Inflammatory macrophage treated with lipopolysaccharide for 1 hour (primary cell): ENCODE measurements at regions not wholly inside any gene's neighbourhood (a gene's known extent, or its start where the extent isn't known, plus 50 kb on each side); places are given as distances from the start of the nearest gene placed in this dataset.
"Not testable (repeated sequence)": the region's sequence is repeated elsewhere in the genome, so short reads cannot be mapped to it uniquely, and the experiment has no call there.

Experiments used
- DNase-seq, 2 donors: peaks; one replicate each; pipeline ENCODE4 v3.0.0-alpha.2; 2020 to 2022

DNA sequence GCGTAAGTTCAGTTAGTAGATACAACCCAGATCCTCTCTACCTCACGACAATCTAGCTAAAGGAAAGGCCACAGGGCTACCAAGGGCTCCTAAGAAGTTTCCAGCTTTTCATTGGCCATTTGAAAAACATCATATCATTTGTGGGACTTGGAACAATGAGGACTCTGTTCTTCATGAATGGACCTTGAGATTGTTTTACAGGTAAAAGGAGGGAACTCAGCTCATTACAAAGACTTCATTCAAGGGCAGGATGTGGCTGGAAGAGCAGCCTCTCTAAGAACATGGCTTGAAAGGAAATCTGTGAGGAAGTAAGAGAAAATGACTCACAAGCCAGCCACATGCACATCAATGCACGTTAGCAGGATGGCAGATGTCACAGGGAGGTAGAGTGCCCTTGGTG lies 105.9 kb upstream of the SLC7A11 start:
- no peak for DNase-seq

- DNase-seq = no peak
Observed at GRCh38 chr4:138347561-138347960, 105.4 kb upstream of the SLC7A11 start.

DNA sequence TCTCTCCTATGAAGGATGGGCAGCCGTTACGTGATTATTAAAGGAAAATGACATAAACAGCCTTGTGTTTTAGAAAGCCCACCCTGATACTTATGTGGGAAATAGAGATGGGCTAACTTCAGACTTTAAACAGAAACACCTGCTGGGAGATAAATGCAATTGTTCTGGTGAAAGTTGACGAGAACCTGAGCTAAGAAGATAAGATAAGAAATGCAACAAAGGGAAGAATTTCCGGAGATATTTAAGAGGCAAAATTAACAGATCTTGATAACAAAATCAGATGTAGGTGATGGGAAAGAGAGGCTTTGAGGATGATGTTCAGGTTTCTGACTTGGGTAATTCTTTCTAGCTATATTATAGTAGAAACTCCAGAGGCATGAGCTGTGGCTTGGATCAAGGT lies 102.7 kb upstream of the SLC7A11 start:
- DNase-seq = no peak

- peak in 1 of 2 donors; percentile 9 for DNase-seq
Observed at GRCh38 chr4:138344054-138344453, 101.9 kb upstream of the SLC7A11 start.

- DNase-seq = peak; percentile 14 to 40
Observed at GRCh38 chr4:138341739-138342415, 99.7 kb upstream of the SLC7A11 start.

DNA sequence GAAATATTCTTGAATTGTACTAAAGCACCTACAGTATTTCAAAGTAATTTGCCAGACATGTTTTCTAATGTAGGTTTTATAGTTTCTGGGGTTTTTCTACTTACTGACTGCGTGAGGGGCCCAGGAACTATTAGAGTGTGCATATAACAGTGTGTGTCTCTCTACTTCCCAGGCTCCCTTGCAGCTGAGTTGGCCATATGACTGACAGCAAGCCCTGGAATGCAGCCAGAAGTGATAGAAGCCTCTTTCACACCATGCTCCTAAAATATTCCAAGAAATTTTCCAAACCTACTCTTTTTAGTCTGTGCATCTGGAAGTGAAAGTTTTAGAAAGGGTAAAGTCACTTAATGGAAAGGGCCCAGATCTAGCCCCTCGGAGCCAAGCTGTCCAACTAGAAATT lies 96.7 kb upstream of the SLC7A11 start:
- no peak for DNase-seq

- DNase-seq = not testable (repeated sequence)
Observed at GRCh38 chr4:138338222-138338621, 96.1 kb upstream of the SLC7A11 start.

GRCh38 chr4:138334346-138335016 lies 92.3 kb upstream of the SLC7A11 start:
- no peak for DNase-seq

GRCh38 chr4:138332415-138332814 lies 90.3 kb upstream of the SLC7A11 start:
- DNase-seq = not testable (repeated sequence)

GRCh38 chr4:138330531-138330930 lies 88.4 kb upstream of the SLC7A11 start:
- no peak for DNase-seq

GRCh38 chr4:138329506-138330070 lies 87.4 kb upstream of the SLC7A11 start:
- no peak for DNase-seq

GRCh38 chr4:138327338-138327737 lies 85.2 kb upstream of the SLC7A11 start:
- no peak for DNase-seq

DNA sequence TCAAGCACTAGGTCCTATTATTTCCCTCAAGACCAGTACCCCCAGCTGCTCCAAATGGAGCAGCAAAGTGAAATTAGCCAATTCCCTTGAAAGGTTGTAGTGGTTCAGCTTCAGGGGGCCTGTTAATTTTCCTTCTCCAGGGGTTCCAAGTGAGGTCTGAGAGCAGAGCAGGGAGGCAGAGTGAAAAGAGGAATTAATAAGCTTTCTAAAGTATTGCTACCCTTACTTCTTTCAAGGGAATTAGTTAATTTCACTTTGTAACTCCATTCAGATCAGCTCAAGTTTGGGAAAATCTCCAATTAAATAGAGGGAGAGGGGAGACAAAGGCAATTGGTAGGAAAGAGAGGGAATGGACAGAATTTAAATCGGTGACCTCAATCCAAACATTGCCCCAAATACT lies 78.7 kb upstream of the SLC7A11 start:
- no peak for DNase-seq

DNA sequence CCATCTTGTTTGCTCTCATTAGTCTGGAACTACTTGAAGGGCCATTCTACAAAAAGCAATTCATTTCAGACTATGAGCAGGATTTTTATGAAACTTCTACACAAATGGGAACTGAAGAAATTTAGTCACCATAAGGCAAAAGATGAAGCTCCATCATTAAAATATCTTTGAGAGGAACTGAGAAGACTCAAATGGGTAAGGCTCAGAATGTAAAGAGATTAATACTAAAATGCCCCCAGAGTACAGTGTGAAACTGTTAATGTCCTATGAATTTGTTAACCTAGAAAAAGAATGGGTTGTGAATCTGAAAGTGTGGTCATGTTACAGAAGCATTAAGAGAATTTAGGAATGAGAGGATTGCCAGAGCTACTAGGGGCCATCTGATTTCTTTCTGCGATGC lies 77.9 kb upstream of the SLC7A11 start:
- DNase-seq = no peak

- DNase-seq = no peak
Observed at GRCh38 chr4:138317175-138317748, 75.1 kb upstream of the SLC7A11 start.

DNA sequence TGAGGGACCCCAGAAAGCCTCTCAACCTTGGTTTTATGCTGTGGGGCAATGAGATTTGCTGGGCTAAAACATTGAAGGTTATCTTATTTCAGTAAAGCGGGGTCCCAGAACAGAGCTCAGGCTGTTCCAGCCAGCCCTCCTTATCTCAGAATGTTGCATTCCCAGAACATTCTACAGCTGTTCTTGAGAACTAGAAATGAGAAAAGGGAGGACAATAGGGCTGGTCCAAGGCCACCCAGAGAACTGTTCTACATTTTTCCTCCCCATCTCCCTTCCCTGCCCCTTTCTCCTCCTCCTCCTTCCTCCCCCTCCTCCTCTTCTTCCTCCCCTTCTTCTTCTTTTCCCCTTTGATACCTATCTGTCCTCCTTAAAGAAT lies 70.4 kb upstream of the SLC7A11 start:
- no peak for DNase-seq

- no peak for DNase-seq
Observed at GRCh38 chr4:138311771-138312535, 69.8 kb upstream of the SLC7A11 start.

DNA sequence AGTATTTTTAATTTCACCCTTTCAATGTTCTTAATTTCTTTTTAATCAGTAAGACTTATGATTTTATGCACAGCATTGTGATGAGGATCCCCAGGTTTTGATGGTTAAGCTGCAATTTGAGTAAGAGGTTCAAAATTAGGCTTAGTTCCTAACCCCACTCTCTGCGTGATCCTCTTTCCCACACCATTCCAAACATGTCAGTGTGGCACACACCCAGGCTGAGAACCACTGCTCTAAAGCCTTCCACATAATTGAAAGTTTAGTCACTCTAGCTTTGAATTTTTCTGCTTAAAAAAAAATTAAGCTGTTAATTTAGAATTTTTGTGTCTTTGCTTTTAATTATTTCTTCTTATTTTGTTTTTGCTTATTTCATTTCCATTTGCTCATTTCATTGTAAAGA lies 68.8 kb upstream of the SLC7A11 start:
- no peak for DNase-seq

DNA sequence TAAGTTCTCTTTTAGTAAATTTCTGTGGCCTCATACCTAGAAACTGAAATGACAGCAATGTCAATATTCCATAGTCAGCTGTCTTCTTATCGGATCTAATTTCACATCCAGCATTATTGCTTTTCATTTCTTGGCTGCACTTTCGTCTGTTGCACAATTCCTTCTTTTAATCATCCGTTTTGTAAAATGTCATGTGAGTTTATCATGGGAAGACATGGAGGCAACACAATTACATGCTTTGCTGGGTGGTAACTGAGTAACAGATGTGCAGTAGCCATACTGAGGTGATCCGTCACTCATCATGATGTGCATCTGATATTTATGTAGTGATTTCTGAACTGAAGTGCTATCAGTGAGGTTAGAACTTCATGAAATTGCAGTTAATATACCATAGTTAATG lies 68.3 kb upstream of the SLC7A11 start:
- DNase-seq = no peak

DNA sequence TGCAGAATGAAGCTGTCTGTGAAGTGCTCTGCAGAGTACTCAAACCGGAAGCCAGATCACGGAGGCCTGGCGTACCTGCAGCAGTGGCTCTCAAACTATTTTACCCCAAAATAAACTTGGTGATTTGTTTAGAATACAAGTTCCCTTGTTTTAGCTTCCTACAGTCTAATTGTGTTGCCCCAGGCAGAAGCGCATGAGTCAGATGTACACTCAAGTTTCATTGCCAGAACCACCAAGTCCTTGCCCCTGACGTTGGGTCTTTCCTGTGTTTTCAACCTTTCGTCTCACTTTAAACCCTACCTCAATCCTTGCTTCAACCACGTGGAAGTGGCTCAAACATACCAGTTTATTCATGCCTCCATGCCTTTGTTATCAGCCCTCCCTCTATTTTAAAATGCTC lies 66.2 kb upstream of the SLC7A11 start:
- DNase-seq = no peak

DNA sequence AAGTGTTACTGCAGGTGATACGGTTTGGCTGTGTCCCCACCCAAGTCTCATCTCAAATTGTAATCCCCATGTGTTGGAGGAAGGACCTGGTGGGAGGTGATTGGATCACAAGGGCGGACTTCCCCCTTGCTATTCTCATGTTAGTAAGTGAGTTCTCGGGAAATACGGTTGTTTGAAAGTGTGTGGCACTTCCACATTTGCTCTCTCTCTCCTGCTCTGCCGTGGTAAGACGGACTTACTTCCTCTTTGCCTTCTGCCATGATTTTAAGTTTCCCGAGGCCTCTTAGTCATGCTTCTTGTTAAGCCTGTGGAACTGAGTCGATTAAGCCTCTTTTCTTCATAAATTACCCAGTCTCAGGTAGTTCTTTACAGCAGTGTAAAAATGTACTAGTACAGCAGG lies 65.2 kb upstream of the SLC7A11 start:
- peak; percentile 74 to 91 for DNase-seq

- DNase-seq = peak; percentile 71 to 82
Observed at GRCh38 chr4:138305050-138305449, 62.9 kb upstream of the SLC7A11 start.

- no peak for DNase-seq
Observed at GRCh38 chr4:138301536-138301935, 59.4 kb upstream of the SLC7A11 start.
